Inflammatory macrophage (primary cell): ENCODE measurements at regions not wholly inside any gene's neighbourhood (a gene's known extent, or its start where the extent isn't known, plus 50 kb on each side); places are given as distances from the start of the nearest gene placed in this dataset.
"Not testable (repeated sequence)": the region's sequence is repeated elsewhere in the genome, so short reads cannot be mapped to it uniquely, and the experiment has no call there.

ENCODE experiments used
- DNase-seq, 2 donors: peaks; one replicate each; pipeline ENCODE4 v3.0.0-alpha.2; 2020 to 2022

DNA sequence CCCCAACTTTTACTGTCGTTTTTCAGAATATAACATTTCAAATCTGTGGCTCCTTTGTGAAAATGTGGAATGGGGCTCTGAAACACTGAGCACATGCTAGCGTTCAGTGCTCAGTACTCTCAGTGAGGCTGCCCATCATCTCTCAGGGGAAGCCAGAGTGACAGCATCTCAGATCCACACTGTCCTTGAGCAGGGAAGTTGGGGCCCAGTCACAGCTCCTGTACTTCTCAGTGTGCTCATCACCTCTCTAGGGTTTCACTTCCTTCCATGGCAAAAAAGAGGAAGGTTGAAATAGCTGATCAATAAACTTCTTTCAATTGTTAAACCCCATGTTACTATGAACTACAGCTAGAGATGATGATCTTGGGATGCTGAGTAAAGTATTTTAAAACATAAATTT, 565.9 kb upstream of the SPRY2 start:
- no peak for DNase-seq

DNA sequence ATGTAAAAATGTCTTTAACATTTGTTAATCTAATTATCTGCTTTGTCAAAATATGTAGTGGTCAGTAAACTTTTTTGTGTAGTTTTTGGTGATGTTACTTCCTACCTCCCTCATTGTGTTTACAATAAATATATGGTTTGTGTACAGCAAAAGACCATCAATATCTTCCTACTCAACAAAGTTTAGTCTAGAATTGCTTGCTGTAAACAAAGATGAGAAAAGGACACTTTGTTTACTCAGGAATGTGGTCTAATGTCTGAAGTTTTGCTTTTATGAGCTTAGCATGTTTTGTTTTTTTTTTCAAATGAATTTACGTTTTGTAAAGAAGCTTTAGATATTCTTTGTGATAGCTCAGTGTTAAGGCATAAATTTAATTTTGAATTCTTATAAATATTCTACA, 563.5 kb upstream of the SPRY2 start:
- no peak for DNase-seq

DNA sequence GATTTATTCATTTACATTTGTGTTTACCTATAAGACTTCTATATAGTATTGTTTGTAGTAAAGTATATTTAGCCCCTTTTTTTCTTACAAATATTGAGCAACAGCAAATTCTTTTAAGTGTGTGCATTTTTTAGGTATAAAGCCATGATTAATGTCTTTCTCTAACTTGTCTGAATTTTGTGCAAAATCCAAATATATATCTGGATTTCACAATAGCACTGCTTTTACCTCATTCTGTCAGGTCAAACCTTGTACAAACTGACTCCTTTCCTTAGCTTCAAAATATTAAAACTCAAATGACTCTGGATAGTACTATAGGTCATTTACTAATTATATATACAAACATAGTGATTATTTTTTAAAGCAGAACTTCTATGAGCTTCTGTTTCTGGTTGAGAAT, 563.0 kb upstream of the SPRY2 start:
- DNase-seq = no peak

GRCh38 chr13:80901530-80901929, 560.6 kb upstream of the SPRY2 start:
- DNase-seq = no peak

DNA sequence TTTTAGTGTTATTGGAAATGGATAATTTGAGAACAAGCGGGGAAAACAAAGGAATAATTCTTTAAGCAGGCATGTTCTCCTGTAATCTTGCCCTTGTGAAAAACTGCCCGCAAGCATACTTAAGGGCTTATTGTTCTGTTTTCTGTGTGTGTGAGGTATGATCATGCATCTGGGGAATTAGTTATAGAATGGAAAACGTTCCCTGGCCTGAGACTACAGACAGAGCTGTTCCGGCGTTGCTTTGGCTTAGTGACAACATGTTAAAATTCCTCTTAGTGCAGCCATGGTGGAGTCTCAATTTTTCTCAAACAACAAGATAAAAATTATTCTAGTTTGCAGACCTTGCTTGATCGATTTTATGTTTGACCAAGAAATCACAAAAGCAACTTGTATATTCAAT, 560.2 kb upstream of the SPRY2 start:
- no peak for DNase-seq

GRCh38 chr13:80900561-80900960, 559.6 kb upstream of the SPRY2 start:
- no peak for DNase-seq

DNA sequence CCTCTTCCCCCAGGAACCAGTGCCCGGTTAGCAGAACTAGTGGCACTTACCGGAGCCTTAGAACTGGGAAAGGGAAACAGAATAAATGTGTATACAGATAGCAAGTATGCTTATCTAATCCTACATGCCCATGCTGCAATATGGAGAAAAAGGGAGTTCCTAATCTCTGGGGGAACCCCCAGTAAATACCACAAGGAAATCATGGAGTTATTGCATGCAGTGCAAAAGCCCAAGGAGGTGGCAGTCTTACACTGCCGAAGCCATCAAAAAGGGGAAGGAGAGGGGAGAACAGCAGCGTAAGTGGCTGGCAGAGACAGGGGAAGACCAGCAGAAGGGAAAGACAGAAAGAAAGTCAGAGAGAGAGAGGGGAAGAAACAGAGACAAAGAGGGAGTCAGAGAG, 556.7 kb upstream of the SPRY2 start:
- DNase-seq = peak; percentile 9 to 55

- no peak for DNase-seq
Observed at GRCh38 chr13:80894917-80895316, 554.0 kb upstream of the SPRY2 start.

- DNase-seq = no peak
Observed at GRCh38 chr13:80889829-80890228, 548.9 kb upstream of the SPRY2 start.

- no peak for DNase-seq
Observed at GRCh38 chr13:80888390-80888789, 547.5 kb upstream of the SPRY2 start.

DNA sequence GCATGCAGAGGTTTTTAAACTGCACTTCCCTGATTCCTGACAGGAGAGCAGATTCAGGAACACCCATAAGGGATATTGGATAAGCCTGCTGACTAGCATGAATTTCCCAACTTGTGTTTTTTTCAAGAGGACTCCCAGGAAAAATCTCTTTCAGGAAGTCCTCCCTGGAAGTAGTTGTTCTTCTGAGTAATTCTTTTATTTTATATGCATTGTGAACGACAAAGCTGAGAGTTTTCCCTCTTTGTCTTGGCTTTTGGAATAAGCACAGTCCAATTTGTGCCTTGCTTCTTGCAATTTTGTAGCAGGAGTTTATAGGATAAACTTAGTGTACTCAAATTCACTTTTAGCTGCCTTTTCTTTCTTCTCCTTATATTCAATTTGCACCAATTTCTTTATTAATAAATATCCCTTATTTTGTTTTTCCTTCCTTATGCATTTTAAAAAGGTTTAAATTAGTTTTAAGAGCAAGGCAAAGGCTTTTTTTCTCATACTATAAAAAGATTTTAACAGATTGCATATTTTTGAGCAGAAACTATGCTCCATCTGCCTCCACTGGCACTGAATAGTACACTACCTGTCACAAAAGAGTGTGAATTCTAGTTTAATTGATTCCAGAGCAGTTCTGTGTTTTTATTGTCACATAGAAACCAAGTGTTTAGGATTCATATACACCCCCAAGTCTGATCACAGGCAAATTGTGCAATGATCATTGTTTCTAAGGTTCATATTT, 543.3 kb upstream of the SPRY2 start:
- DNase-seq = no peak

DNA sequence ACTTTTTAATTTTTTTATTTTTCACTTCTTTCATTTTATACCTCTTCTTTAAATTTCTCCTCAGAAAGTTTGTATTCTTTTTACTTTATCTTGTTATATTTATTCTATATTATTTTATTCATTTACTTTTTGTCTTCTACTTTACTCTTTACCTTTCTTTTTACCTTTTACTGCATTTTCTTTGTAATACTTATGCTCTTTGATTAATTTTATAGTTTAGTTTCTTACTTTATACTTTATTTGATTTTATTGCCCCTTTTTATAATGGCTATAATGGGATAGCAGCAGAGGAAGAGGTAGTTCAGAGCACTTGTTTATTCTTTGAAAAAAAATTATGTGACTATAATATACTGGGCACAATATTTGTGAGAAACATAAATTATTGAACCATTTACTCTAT, 542.6 kb upstream of the SPRY2 start:
- no peak for DNase-seq

DNA sequence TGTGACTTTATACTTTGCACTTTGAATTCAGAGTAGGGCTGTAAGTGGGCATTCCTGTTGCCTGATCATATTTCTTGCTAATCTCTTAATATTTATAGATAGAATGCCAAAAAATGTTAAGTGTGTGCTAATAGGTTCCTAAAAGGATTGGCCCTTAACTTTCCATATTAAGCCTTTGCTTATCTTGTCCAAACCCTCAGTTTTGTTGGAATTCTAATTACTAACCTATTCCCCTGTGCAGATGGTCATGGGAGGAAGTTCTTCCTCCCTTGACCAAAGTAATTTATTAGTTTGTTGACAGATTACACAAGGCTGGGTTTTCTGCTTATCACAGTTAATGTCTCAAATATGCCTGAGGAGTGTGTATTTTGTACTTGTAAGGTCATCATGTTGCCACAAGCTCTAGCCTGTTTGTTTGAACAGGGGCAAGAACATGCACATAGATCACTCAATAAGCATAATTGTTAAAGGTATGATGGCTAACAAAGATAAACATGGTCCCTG, 541.1 kb upstream of the SPRY2 start:
- no peak for DNase-seq

GRCh38 chr13:80881495-80881894, 540.6 kb upstream of the SPRY2 start:
- DNase-seq = no peak

DNA sequence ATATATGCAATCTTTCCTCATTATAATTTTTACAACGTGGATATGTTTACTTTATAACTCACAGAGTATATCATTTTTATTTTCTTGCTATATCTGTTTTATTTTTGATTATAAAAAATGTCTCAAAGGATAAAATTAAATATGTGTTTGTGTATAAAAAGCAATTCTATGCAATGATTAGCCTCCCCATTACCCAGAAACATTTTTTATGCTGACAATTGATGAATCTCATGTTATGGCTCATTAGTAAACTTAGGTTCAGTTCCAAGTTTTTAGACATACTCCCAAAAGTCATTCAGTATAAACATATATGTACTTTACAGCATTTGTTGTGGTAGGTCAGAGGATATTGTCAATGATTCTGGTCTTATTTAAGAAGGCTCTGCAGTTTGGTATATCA, 540.1 kb upstream of the SPRY2 start:
- DNase-seq = no peak

GRCh38 chr13:80877944-80878241, 537.0 kb upstream of the SPRY2 start:
- no peak for DNase-seq

DNA sequence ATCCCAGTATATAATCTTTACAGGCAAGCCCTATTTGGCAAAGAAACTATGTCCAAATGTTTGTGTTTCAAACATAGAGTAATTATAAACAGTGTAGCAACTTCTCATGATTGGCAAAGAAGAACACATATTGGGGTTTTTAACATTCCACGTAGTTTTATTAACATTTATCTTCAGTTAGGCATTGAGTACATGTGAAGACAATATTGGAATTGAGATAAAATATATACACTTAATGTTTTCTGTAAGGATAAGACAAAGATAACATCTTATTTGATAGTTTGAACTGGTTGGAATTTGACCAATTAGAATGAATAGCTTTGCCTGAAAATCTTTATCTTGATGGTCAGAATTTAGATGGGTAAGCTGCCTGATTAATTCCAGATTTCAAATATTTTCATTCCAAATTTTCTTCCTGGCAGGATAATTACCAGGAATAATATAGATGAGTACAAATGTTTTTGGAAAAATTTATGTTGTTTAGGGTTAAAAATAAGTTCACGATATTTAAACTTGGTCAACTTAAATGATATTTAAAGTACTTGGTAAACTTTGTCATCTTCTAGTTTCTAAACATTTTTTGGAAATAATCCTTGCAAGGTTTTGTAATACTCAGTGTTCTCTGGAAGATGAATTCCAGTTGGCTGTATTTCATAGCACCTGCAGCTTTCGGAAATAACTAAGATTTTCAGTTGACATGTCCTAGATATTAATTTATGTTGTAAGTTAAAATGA, 536.5 kb upstream of the SPRY2 start:
- no peak for DNase-seq

GRCh38 chr13:80873589-80873988, 532.7 kb upstream of the SPRY2 start:
- DNase-seq = peak; percentile 77 to 88

DNA sequence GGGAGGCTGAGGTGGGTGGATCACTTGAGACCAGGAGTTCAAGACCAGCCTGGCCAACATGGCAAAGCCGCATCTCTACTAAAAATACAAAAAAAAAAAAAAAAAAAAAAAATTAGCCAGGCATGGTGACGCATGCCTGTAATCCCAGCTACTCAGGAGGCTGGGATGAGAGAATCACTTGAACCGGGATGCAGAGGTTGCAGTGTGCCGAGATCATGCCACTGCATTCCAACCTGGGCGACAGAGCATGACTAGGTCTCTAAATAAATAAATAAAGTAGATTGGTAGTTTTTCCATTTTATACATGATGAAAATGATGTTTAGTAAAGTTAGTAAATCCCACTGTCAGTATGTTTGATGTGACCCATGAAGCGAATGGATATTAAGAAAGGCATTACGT, 531.0 kb upstream of the SPRY2 start:
- not testable (repeated sequence) for DNase-seq

DNA sequence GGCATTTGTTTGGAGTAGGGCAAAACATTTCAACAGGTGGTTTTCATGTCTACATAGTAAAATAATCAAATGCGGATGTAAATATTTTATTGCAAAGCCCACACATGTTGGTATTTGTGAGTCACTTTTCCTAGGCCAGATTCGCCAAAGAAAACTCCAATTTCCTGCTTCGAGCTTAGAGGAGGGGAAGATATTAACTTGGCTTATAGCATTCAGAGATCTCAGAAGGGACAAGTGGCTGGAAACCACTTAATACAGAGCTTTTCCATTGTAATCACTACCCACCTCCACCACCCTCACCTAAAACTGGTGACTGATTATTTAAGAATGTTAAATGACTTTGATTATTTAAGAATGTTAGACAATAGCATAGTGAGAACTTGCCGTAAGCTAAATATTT, 530.6 kb upstream of the SPRY2 start:
- DNase-seq = no peak

GRCh38 chr13:80870186-80870585, 529.3 kb upstream of the SPRY2 start:
- DNase-seq = no peak

DNA sequence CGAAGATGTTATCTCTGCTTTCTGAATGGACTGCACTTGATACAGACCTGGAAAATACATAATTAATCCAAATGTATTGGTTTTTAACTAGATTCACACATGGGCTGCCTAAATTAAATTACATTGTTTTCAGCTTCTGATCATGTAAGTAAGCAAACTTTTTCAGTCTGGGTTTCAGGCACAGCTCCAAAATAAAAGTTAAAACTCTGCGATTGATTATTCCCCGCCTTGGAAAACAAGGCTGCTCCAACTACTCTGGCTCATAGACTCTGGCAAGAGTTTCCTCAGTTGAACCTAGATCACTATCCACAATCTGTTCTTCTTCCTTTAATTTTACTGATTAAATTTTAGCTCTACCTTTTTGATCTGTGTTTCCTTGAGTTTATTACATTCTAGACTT, 526.0 kb upstream of the SPRY2 start:
- no peak for DNase-seq

- no peak for DNase-seq
Observed at GRCh38 chr13:80865329-80865728, 524.4 kb upstream of the SPRY2 start.

GRCh38 chr13:80862456-80862855, 521.5 kb upstream of the SPRY2 start:
- DNase-seq = no peak

GRCh38 chr13:80860845-80861244, 519.9 kb upstream of the SPRY2 start:
- peak; percentile 22 to 49 for DNase-seq
